PC-9 (cell line): ENCODE measurements at regions not wholly inside any gene's neighbourhood (a gene's known extent, or its start where the extent isn't known, plus 50 kb on each side); places are given as distances from the start of the nearest gene placed in this dataset.

Experiments used
- BruUV-seq: library from RNA; stranded (reverse); fragments of 400-500 nt; replicated peaks from 2 replicates; lab custom pipeline; 2021; lab: Mats Ljungman, UMichigan
- CTCF ChIA-PET: fragments of 300-600 bp; sonication (Branson Sonifier 250); formaldehyde crosslinking; loops from one replicate; lab custom pipeline; 2022; ENCODE audit warnings: antibody characterized with exemption; lab: Charles Lee
- POLR2A ChIA-PET: fragments of 300-600 bp; sonication (Branson Sonifier 250); formaldehyde crosslinking; loops from one replicate; lab custom pipeline; 2022; ENCODE audit warnings: antibody characterized with exemption; ENCODE audit not compliant: unreplicated experiment; lab: Charles Lee
- DNase-seq, 2 experiments: peaks; one replicate each; pipeline versions ENCODE4 v3.0.0 to v3.0.0-alpha.2; 2015 to 2022; ENCODE audit warnings: mixed read lengths in 1 of 2
- H2AFZ ChIP-seq: fragments of 200-600 bp; sonication (generic); 2 replicates; pipeline ENCODE4 v1.8.1; 2017; ENCODE audit warnings: antibody characterized with exemption
- H3F3A ChIP-seq: fragments of 200-600 bp; sonication (generic); 2 replicates; pipeline ENCODE4 v1.8.1; 2017; ENCODE audit warnings: antibody characterized with exemption, mild to moderate bottlenecking, low read depth; ENCODE audit not compliant: insufficient read depth
- H3K27ac ChIP-seq: fragments of 200-600 bp; sonication (generic); 2 replicates; pipeline ENCODE4 v1.6.1; 2016; ENCODE audit warnings: mixed run types
- H3K27me3 ChIP-seq: fragments of 200-600 bp; sonication (generic); 2 replicates; pipeline ENCODE4 v1.6.1; 2016; ENCODE audit warnings: low read depth, mixed run types; ENCODE audit not compliant: insufficient read depth
- H3K36me3 ChIP-seq: fragments of 200-600 bp; sonication (generic); 2 replicates; pipeline ENCODE4 v1.6.1; 2016; ENCODE audit warnings: low read depth, mixed run types
- H3K4me1 ChIP-seq: fragments of 200-600 bp; sonication (generic); replicated peaks from 2 replicates; pipeline ENCODE4 v1.6.1; 2016; ENCODE audit warnings: mixed run types; ENCODE audit not compliant: insufficient read depth
- H3K4me2 ChIP-seq: fragments of 200-600 bp; sonication (generic); 2 replicates; pipeline ENCODE4 v1.6.1; 2017; ENCODE audit warnings: mixed run types
- H3K4me3 ChIP-seq: fragments of 200-600 bp; sonication (generic); 2 replicates; pipeline ENCODE4 v1.6.1; 2016; ENCODE audit warnings: mixed run types
- H3K79me2 ChIP-seq: fragments of 200-600 bp; sonication (generic); 2 replicates; pipeline ENCODE4 v1.6.1; 2017; ENCODE audit warnings: low read depth, mixed run types
- H3K9me2 ChIP-seq: fragments of 200-600 bp; sonication (generic); 2 replicates; pipeline ENCODE4 v1.8.1; 2017; ENCODE audit warnings: mild to moderate bottlenecking; ENCODE audit not compliant: insufficient read depth
- H3K9me3 ChIP-seq: fragments of 200-600 bp; sonication (generic); 2 replicates; pipeline ENCODE4 v1.8.1; 2016; ENCODE audit warnings: low read depth; ENCODE audit not compliant: insufficient read depth
- H4K20me1 ChIP-seq: fragments of 200-600 bp; sonication (generic); 2 replicates; pipeline ENCODE4 v1.8.1; 2017; ENCODE audit not compliant: insufficient read depth
- CTCF ChIP-seq: fragments of 200-600 bp; sonication (generic); conservative IDR thresholded peaks from 2 replicates; pipeline ENCODE4 v1.6.1; 2017; ENCODE audit warnings: mixed run types, antibody characterized with exemption, mild to moderate bottlenecking, moderate library complexity
- EZH2 ChIP-seq: fragments of 200-600 bp; sonication (generic); IDR thresholded peaks from 2 replicates; pipeline ENCODE4 v1.8.0; 2017; ENCODE audit warnings: antibody characterized with exemption, low read depth
- intact Hi-C: fragments of 100-400 bp; cut with micrococcal nuclease; formaldehyde crosslinking; loops from one replicate; pipeline ENCODE4 v1.10.0; 2022; ENCODE audit not compliant: unreplicated experiment

GRCh38 chr5:8446179-8446578 is 577.2 kb downstream of the MTRR start:
- no peak for DNase-seq
- H3K4me1 ChIP-seq, result no peaks in the 10 kb centered on the region
- no peak overlapping the region for H3K4me3 ChIP-seq
- no peak for TF ChIP-seq EZH2
- no peak for TF ChIP-seq CTCF
- H3K79me2 ChIP-seq, result no peaks in the 10 kb centered on the region
- H3K36me3 ChIP-seq, result no peaks in the 10 kb centered on the region
- H3K27ac ChIP-seq, result no peak overlapping the region
- H3F3A ChIP-seq, result no peaks in the 10 kb centered on the region
- H3K27me3 ChIP-seq, result peaks cover 23% of the 10 kb centered on the region; the same call in 1 of the 2 replicates
- ChIA-PET POLR2A (no interaction called here), CTCF (no interaction called here)
- no peak overlapping the region for H2AFZ ChIP-seq
- BruUV-seq, result no TSS peak
- no peaks in the 10 kb centered on the region for H4K20me1 ChIP-seq
- H3K9me2 ChIP-seq, result no peaks in the 10 kb centered on the region
- H3K9me3 ChIP-seq, result no peaks in the 10 kb centered on the region
- intact Hi-C loops, result no loop called here
- no peak overlapping the region for H3K4me2 ChIP-seq

- peak overlapping the region; percentile 83 for H2AFZ ChIP-seq
- intact Hi-C loops, result loop anchor here (1.0 to 10.0 kb wide), 2 partner anchors 562 to 588 kb away; partner anchors contain the start of genes FASTKD3 and MTRR
- peak overlapping the region; percentile 92 for H3K4me2 ChIP-seq
These were observed 587.9 kb downstream of the MTRR start for GRCh38 chr5:8456846-8457186.

More at GRCh38 chr5:8456846-8457186, 587.9 kb downstream of the MTRR start:
- BruUV-seq, result TSS peak; percentile 77
- peaks cover 15% of the 10 kb centered on the region for H3K4me1 ChIP-seq
- H3K9me3 ChIP-seq, result no peaks in the 10 kb centered on the region; the same call in 1 of the 2 replicates
- peaks cover 9% of the 10 kb centered on the region for H3F3A ChIP-seq
- no peak for DNase-seq
- H3K27me3 ChIP-seq, result no peaks in the 10 kb centered on the region
- ChIA-PET CTCF (no interaction called here), POLR2A (interaction anchor here (0.6 to 0.7 kb wide), 4 partner anchors 33 to 1794 kb away, joined by 3 to 11 read pairs (median 4); no protein-coding TSS in a partner anchor)
- TF ChIP-seq CTCF (no peak), EZH2 (no peak)
- peak overlapping the region; percentile 86 for H3K4me3 ChIP-seq
- peaks cover 23% of the 10 kb centered on the region for H4K20me1 ChIP-seq
- no peaks in the 10 kb centered on the region for H3K9me2 ChIP-seq
- H3K36me3 ChIP-seq, result peaks cover 24% of the 10 kb centered on the region
- peak overlapping the region; percentile 84 for H3K27ac ChIP-seq
- peaks cover 26% of the 10 kb centered on the region for H3K79me2 ChIP-seq
